ENCODE measurements at regions not wholly inside any gene's neighbourhood (a gene's known extent, or its start where the extent isn't known, plus 50 kb on each side); places are given as distances from the start of the nearest gene placed in this dataset.

- TF ChIP-seq POLR2A (IDR thresholded peaks at IDR 0.05; ENCODE audit: low read length) (no peak), CTCF (IDR thresholded peaks at IDR 0.05) (no peak), JUN (IDR thresholded peaks at IDR 0.05) (no peak), RARB (CRISPR knock-in tag; IDR thresholded peaks at IDR 0.05) (no peak), PBX3 (IDR thresholded peaks at IDR 0.05) (no peak), HDAC2 (IDR thresholded peaks at IDR 0.05) (no peak), SREBF2 (IDR thresholded peaks at IDR 0.05) (no peak)
Observed at GRCh38 chr6:112439432-112439831, 92.3 kb downstream of the RFPL4B start.

Data from A549 (cell line).